ENCODE measurements at regions not wholly inside any gene's neighbourhood (a gene's known extent, or its start where the extent isn't known, plus 50 kb on each side); places are given as distances from the start of the nearest gene placed in this dataset.
"Not testable (repeated sequence)": the region's sequence is repeated elsewhere in the genome, so short reads cannot be mapped to it uniquely, and the experiment has no call there.

- DNase-seq = no peak
Measured at GRCh38 chr2:106292627-106293026, 98.5 kb upstream of the UXS1 start.

GRCh38 chr2:106288873-106289272 lies 94.8 kb upstream of the UXS1 start:
- DNase-seq = no peak

GRCh38 chr2:106285237-106285829 lies 91.2 kb upstream of the UXS1 start:
- DNase-seq = no peak

- no peak for DNase-seq
Measured at GRCh38 chr2:106284691-106285202, 90.6 kb upstream of the UXS1 start.

GRCh38 chr2:106284255-106284654 lies 90.2 kb upstream of the UXS1 start:
- DNase-seq = no peak

GRCh38 chr2:106283228-106284152 lies 89.4 kb upstream of the UXS1 start:
- DNase-seq = not testable (repeated sequence)

GRCh38 chr2:106282462-106283170 lies 88.5 kb upstream of the UXS1 start:
- DNase-seq = no peak

GRCh38 chr2:106281907-106282430 lies 87.9 kb upstream of the UXS1 start:
- DNase-seq = not testable (repeated sequence)

- no peak for DNase-seq
Measured at GRCh38 chr2:106280722-106281446, 86.8 kb upstream of the UXS1 start.

- DNase-seq = no peak
Measured at GRCh38 chr2:106280224-106280623, 86.1 kb upstream of the UXS1 start.

GRCh38 chr2:106278112-106278876 lies 84.2 kb upstream of the UXS1 start:
- no peak for DNase-seq

GRCh38 chr2:106277426-106277825 lies 83.3 kb upstream of the UXS1 start:
- DNase-seq = no peak

GRCh38 chr2:106275971-106276370 lies 81.9 kb upstream of the UXS1 start:
- DNase-seq = no peak

- DNase-seq = no peak
Measured at GRCh38 chr2:106274668-106275067, 80.6 kb upstream of the UXS1 start.

- DNase-seq = no peak
Measured at GRCh38 chr2:106272216-106272807, 78.2 kb upstream of the UXS1 start.

- no peak for DNase-seq
Measured at GRCh38 chr2:106270471-106270891, 76.4 kb upstream of the UXS1 start.

GRCh38 chr2:106269591-106270291 lies 75.6 kb upstream of the UXS1 start:
- DNase-seq = no peak

- DNase-seq = no peak
Measured at GRCh38 chr2:106267997-106268396, 73.9 kb upstream of the UXS1 start.

GRCh38 chr2:106261871-106262321 lies 67.8 kb upstream of the UXS1 start:
- DNase-seq = no peak
